Sigmoid colon (tissue), 6 donors: ENCODE measurements at regions not wholly inside any gene's neighbourhood (a gene's known extent, or its start where the extent isn't known, plus 50 kb on each side); places are given as distances from the start of the nearest gene placed in this dataset.
"Not testable (repeated sequence)": the region's sequence is repeated elsewhere in the genome, so short reads cannot be mapped to it uniquely, and the experiment has no call there.

Source experiments
- DNase-seq: peaks from one replicate; pipeline ENCODE4 v3.0.0-alpha.2; 2019
- H3K27ac ChIP-seq, 4 donors: fragments of 200-600 bp; sonication (generic); one replicate each; pipeline ENCODE4 v1.5.1; 2016 to 2019; ENCODE audit warnings: mild to moderate bottlenecking in 1 of 4
- H3K27me3 ChIP-seq, 3 donors: fragments of 200-600 bp; sonication (generic); one replicate each; pipeline ENCODE4 v1.5.1; 2019; ENCODE audit warnings: mild to moderate bottlenecking in 1 of 3
- H3K36me3 ChIP-seq, 4 donors: fragments of 200-600 bp; sonication (generic); one replicate each; pipeline ENCODE4 v1.5.1; 2016 to 2019
- H3K4me1 ChIP-seq, 4 donors: fragments of 200-600 bp; sonication (generic); one replicate each; pipeline ENCODE4 v1.5.1; 2017 to 2019
- H3K4me3 ChIP-seq, 4 donors: fragments of 200-600 bp; sonication (generic); one replicate each; pipeline ENCODE4 v1.5.1; 2017 to 2019; ENCODE audit warnings: mild to moderate bottlenecking in 2 of 4, moderate library complexity in 1 of 4
- H3K9me3 ChIP-seq, 4 donors: fragments of 200-600 bp in 3 of 4; sonication (generic) in 3 of 4; one replicate each; pipeline versions ENCODE4 v1.5.1 to v1.6.1; 2013 to 2019
- CTCF ChIP-seq, 4 experiments: fragments of 450-650 bp in 3 of 4; fragments of 200-600 bp in 1 of 4; IDR thresholded peaks; one replicate each; pipeline ENCODE4 v1.5.1; 2016 to 2019; ENCODE audit warnings: antibody characterized with exemption in 4 of 4, mild to moderate bottlenecking in 3 of 4, moderate library complexity in 2 of 4
- EP300 ChIP-seq, 4 donors: sonication (generic); formaldehyde crosslinking; IDR thresholded peaks; one replicate each; pipeline ENCODE4 v1.6.1; 2017; ENCODE audit warnings: antibody characterized with exemption in 4 of 4
- POLR2A ChIP-seq, 2 donors: fragments of 450-650 bp; IDR thresholded peaks; one replicate each; pipeline ENCODE4 v1.6.1; 2016; ENCODE audit warnings: antibody characterized with exemption in 2 of 2, mild to moderate bottlenecking in 2 of 2, moderate library complexity in 2 of 2
- POLR2AphosphoS5 ChIP-seq, 4 donors: sonication (generic); formaldehyde crosslinking; IDR thresholded peaks; one replicate each; pipeline ENCODE4 v1.6.1; 2017; ENCODE audit warnings: antibody characterized with exemption in 4 of 4
- WGBS, 2 donors: extraction: QIAGEN DNeasy Blood & Tissue Kit; methylation state at CpG; one replicate each; pipeline ENCODE4 v1.1.7; 2013; 5-methylcytosine and 5-hydroxymethylcytosine counted together
- intact Hi-C: fragments of 100-400 bp; cut with DNase I; formaldehyde crosslinking; loops from one replicate; pipeline ENCODE4 v1.15.1; 2023
- donor health status: healthy with polysubstance abuse.
- donor health status: healthy.

- H3K27ac ChIP-seq = no peak overlapping the region
- DNase-seq = no peak
- TF ChIP-seq POLR2AphosphoS5 (IDR thresholded peaks at IDR 0.05) (no peak), CTCF (IDR thresholded peaks at IDR 0.05) (no peak), POLR2A (IDR thresholded peaks at IDR 0.05) (no peak), EP300 (IDR thresholded peaks at IDR 0.05) (no peak)
- no peaks in the 10 kb centered on the region for H3K27me3 ChIP-seq
- no peaks in the 10 kb centered on the region for H3K36me3 ChIP-seq
- no peak overlapping the region for H3K4me3 ChIP-seq
- no peaks in the 10 kb centered on the region for H3K4me1 ChIP-seq
- WGBS, 2 donors = 84 to 88% methylated on average over 3 of the region's 3 CpGs
- intact Hi-C loops = no loop called here
- no peaks in the 10 kb centered on the region for H3K9me3 ChIP-seq
Measured at GRCh38 chrX:40366661-40367060, 214.1 kb upstream of the ATP6AP2 start.

GRCh38 chrX:40362291-40362690, 218.5 kb upstream of the ATP6AP2 start:
- H3K4me3 ChIP-seq, H3K27me3 ChIP-seq, H3K4me1 ChIP-seq, H3K9me3 ChIP-seq, DNase-seq, H3K36me3 ChIP-seq, H3K27ac ChIP-seq, intact Hi-C loops: not testable (repeated sequence)
- WGBS, 2 donors = 92 to 95% methylated on average over 14 of the region's 14 CpGs

GRCh38 chrX:40360557-40360956, 220.2 kb upstream of the ATP6AP2 start:
- 96 to 97% methylated on average over 24 of the region's 24 CpGs for WGBS, 2 donors
- intact Hi-C loops = no loop called here

GRCh38 chrX:40359593-40359992, 221.2 kb upstream of the ATP6AP2 start:
- H3K4me1 ChIP-seq = no peaks in the 10 kb centered on the region
- no peak for DNase-seq
- TF ChIP-seq POLR2A (IDR thresholded peaks at IDR 0.05) (no peak), EP300 (IDR thresholded peaks at IDR 0.05) (no peak), POLR2AphosphoS5 (IDR thresholded peaks at IDR 0.05) (no peak), CTCF (IDR thresholded peaks at IDR 0.05) (no peak)
- intact Hi-C loops = no loop called here
- no peaks in the 10 kb centered on the region for H3K9me3 ChIP-seq
- no peaks in the 10 kb centered on the region for H3K36me3 ChIP-seq
- no peak overlapping the region for H3K4me3 ChIP-seq
- WGBS, 2 donors = 96 to 97% methylated on average over 17 of the region's 17 CpGs
- no peak overlapping the region for H3K27ac ChIP-seq
- no peaks in the 10 kb centered on the region for H3K27me3 ChIP-seq

More at GRCh38 chrX:40360557-40360956, 220.2 kb upstream of the ATP6AP2 start:
- H3K27me3 ChIP-seq = no peaks in the 10 kb centered on the region
- H3K36me3 ChIP-seq = no peaks in the 10 kb centered on the region
- TF ChIP-seq CTCF (IDR thresholded peaks at IDR 0.05) (no peak), EP300 (IDR thresholded peaks at IDR 0.05) (no peak), POLR2AphosphoS5 (IDR thresholded peaks at IDR 0.05) (no peak), POLR2A (IDR thresholded peaks at IDR 0.05) (no peak)
- no peaks in the 10 kb centered on the region for H3K9me3 ChIP-seq
- no peaks in the 10 kb centered on the region for H3K4me1 ChIP-seq
- H3K27ac ChIP-seq = no peak overlapping the region
- H3K4me3 ChIP-seq = no peak overlapping the region
- no peak for DNase-seq

GRCh38 chrX:40358994-40359393, 221.8 kb upstream of the ATP6AP2 start:
- DNase-seq = no peak
- intact Hi-C loops = no loop called here
- no peaks in the 10 kb centered on the region for H3K27me3 ChIP-seq
- H3K27ac ChIP-seq = no peak overlapping the region
- H3K36me3 ChIP-seq = no peaks in the 10 kb centered on the region
- no peaks in the 10 kb centered on the region for H3K4me1 ChIP-seq
- no peak for TF ChIP-seq CTCF (IDR thresholded peaks at IDR 0.05)
- no peak for TF ChIP-seq EP300 (IDR thresholded peaks at IDR 0.05)
- no peak for TF ChIP-seq POLR2AphosphoS5 (IDR thresholded peaks at IDR 0.05)
- no peak for TF ChIP-seq POLR2A (IDR thresholded peaks at IDR 0.05)
- 93 to 96% methylated on average over 15 of the region's 15 CpGs for WGBS, 2 donors
- no peaks in the 10 kb centered on the region for H3K9me3 ChIP-seq
- H3K4me3 ChIP-seq = no peak overlapping the region
